GM10248 (cell line): ENCODE measurements at regions not wholly inside any gene's neighbourhood (a gene's known extent, or its start where the extent isn't known, plus 50 kb on each side); places are given as distances from the start of the nearest gene placed in this dataset.

Source experiments
- CTCF ChIA-PET: fragments of 300-600 bp; sonication (Branson Sonifier 250); formaldehyde crosslinking; extraction: SDS; loops from one replicate; lab custom pipeline; 2021; ENCODE audit warnings: antibody characterized with exemption; lab: Yijun Ruan, JAX
- POLR2A ChIA-PET: fragments of 350-650 bp; sonication (Branson Sonifier 250); formaldehyde crosslinking; extraction: SDS; loops from one replicate; lab custom pipeline; 2020; ENCODE audit warnings: antibody characterized with exemption; lab: Yijun Ruan, JAX
- DNase-seq: peaks from one replicate; pipeline ENCODE4 v3.0.0; 2012; ENCODE audit errors: extremely low spot score
- TF ChIP-seq, protein P1 (sequence below): IDR thresholded peaks from 2 replicates; pipeline ENCODE4 v1.5.1; 2012; ENCODE audit warnings: mild to moderate bottlenecking, low read depth; ENCODE audit errors: extremely low read depth, missing control alignments, control extremely low read depth

DNA sequence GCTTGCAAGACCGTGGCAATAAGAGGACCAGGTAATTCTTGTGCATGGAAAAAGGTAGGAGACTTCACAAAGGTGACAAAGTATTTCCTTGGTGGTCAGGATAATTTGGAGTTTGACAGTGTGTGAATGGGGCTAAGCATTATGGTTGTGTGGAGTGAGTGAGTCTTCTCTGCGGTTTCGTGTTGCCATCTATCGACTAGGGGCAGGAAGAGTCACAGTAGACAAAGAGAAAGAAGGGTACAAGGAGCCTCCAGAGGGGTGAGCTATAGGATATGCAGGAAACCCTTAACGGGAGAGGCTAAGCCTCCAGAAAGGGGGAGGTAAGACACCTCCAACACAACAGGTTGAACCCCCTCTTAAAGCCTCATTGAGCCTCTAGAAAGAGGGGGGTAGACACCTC is 64.0 kb upstream of the RANBP6 start:
- POLR2A ChIA-PET, result no interaction called here
- TF ChIP-seq, protein P1, sequence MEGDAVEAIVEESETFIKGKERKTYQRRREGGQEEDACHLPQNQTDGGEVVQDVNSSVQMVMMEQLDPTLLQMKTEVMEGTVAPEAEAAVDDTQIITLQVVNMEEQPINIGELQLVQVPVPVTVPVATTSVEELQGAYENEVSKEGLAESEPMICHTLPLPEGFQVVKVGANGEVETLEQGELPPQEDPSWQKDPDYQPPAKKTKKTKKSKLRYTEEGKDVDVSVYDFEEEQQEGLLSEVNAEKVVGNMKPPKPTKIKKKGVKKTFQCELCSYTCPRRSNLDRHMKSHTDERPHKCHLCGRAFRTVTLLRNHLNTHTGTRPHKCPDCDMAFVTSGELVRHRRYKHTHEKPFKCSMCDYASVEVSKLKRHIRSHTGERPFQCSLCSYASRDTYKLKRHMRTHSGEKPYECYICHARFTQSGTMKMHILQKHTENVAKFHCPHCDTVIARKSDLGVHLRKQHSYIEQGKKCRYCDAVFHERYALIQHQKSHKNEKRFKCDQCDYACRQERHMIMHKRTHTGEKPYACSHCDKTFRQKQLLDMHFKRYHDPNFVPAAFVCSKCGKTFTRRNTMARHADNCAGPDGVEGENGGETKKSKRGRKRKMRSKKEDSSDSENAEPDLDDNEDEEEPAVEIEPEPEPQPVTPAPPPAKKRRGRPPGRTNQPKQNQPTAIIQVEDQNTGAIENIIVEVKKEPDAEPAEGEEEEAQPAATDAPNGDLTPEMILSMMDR, result no peak
- CTCF ChIA-PET, result interaction anchor here (1.1 kb wide), 1 partner anchor 10 kb away, joined by 5 read pairs; no protein-coding TSS in a partner anchor
- DNase-seq, result no peak

DNA sequence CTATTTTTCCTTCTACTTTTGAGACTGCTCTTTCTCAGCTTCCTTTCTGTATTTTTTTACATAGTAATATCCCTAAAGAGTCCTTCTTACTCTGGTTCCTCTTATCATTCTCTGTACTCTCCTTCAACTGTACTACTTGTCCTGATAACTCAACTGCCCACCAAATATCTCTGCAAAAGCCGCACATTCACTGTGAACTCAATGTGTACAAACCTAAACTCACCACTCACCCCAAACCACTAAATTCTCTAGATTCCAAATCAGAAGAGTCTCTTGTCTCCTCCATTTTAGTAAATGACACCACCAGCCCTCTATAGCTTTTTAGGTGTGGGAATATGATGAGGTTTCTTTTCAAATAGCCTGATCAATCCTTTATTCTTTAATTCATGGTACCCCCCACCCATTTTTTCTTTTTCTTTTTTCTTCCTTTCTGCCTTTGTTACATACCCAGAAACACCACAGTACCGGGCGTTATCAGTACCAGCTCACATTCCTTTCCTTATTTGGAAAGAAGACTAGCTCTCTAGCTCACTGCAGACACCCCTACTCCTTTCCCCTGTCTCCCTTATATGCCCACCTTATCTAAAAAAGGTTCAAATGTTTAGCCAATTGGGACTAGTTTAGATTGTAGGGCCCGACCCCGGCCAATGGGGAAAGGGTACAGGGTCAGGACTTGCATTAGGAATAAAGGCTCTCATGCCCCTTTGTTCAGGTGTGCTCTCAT is 63.1 kb upstream of the RANBP6 start:
- TF ChIP-seq, protein P1, result no peak
- ChIA-PET CTCF (interaction anchor here (0.7 to 1.5 kb wide), 2 partner anchors 10 to 25 kb away, joined by 3 to 4 read pairs; no protein-coding TSS in a partner anchor), POLR2A (no interaction called here)
- no peak for DNase-seq

DNA sequence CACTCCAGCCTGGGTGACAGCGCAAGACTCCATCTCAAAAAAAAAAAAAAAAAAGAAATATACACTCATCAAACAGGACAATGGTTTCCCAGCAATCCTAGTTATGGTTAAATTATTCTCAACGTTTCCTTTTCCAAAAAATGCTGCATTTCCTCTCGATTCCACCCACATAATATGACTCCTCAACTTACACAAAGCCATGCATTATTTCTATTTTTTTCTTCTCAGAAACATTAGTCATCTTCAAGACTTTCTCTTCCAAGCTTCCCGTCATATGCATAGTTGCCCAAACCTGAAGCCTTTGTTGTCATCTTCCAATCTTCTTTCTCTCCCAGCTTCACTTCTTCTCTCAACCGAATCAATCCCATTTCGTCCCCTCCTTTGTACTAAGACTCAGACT is 61.4 kb upstream of the RANBP6 start:
- TF ChIP-seq, protein P1, result no peak
- POLR2A ChIA-PET, result no interaction called here
- no peak for DNase-seq
- CTCF ChIA-PET, result no interaction called here

DNA sequence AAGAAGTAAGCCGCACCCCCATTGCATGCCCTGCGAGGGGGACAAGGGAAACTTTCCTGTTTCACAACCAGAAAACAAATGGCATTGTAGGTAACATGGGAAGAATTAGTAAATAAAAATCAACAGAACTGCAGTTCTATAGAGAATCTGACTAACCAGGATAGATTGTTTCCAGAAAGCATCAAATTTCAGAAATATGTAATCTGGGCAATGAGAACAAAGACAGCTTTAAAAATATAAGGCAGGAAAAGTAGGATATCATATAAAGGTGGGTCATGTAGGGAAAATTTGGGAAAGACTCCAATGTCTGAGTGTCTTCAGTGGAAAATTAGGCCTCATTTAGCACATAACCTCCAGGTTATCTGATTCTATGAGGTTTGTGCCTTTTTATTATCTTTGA is 58.3 kb upstream of the RANBP6 start:
- ChIA-PET CTCF (interaction anchor here (3.5 kb wide), 1 partner anchor 20 kb away, joined by 24 read pairs; no protein-coding TSS in a partner anchor), POLR2A (no interaction called here)
- DNase-seq, result no peak
- TF ChIP-seq, protein P1, result no peak

DNA sequence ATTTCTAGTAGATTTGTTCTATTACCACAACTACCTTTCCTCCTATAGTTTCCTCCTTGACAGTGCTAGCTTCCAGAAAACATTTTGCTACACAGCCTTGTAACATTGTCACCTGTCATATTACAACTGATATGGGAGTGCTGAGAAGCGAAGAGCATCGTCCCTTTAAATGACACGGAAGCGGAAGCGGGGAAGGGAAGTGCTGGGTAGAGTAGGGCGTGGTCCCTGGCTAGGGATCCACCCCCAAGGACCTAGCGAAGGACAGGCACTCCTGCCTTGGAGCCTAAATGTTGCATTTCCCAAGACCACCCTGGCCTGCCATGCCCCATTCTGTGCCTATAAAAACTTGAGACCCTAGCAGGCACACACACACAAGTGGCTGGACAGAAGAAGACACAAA is 57.4 kb upstream of the RANBP6 start:
- ChIA-PET CTCF (interaction anchor here (1.1 to 3.5 kb wide), 3 partner anchors 19 to 233 kb away, joined by 3 to 24 read pairs (median 12); no protein-coding TSS in a partner anchor), POLR2A (no interaction called here)
- TF ChIP-seq, protein P1, result no peak
- no peak for DNase-seq

DNA sequence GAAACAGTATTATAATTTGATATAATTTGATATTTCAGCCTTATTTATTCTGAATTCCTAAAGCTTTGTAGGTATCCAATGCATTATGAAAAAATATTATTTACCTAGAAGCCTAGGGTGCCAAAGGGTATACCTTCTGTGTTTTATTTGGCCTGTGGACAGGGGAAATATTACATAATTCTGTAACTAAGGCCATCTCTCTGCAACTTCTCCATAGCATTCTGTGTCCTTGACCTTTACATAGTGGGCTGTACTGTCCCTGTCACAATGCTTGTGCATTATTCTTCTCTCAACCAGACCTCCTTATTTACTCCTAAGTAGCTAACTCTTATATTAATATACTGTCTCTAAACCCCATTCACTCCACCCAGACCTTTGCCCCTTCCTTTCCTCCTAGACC is 57.0 kb upstream of the RANBP6 start:
- POLR2A ChIA-PET, result no interaction called here
- CTCF ChIA-PET, result interaction anchor here (1.1 to 3.5 kb wide), 3 partner anchors 19 to 233 kb away, joined by 3 to 24 read pairs (median 12); no protein-coding TSS in a partner anchor
- TF ChIP-seq, protein P1, result no peak
- DNase-seq, result no peak
